Embryonic facial prominence (tissue), 1 donor: ENCODE measurements at regions not wholly inside any gene's neighbourhood (a gene's known extent, or its start where the extent isn't known, plus 50 kb on each side); places are given as distances from the start of the nearest gene placed in this dataset.
"Not testable (repeated sequence)": the region's sequence is repeated elsewhere in the genome, so short reads cannot be mapped to it uniquely, and the experiment has no call there.

Experiments used
- DNase-seq: peaks from one replicate; pipeline ENCODE4 v3.0.0-alpha.2; 2016; ENCODE audit errors: extremely low spot score

GRCh38 chr2:8550937-8551621 lies 130.8 kb upstream of the ID2 start:
- no peak for DNase-seq

- DNase-seq: no peak
Measured at GRCh38 chr2:8551622-8552074, 130.2 kb upstream of the ID2 start.

GRCh38 chr2:8552293-8552801 lies 129.5 kb upstream of the ID2 start:
- no peak for DNase-seq

GRCh38 chr2:8553643-8554042 lies 128.2 kb upstream of the ID2 start:
- DNase-seq: no peak

GRCh38 chr2:8554296-8554806 lies 127.5 kb upstream of the ID2 start:
- DNase-seq: no peak

GRCh38 chr2:8555543-8555942 lies 126.3 kb upstream of the ID2 start:
- no peak for DNase-seq

- DNase-seq: no peak
Measured at GRCh38 chr2:8558096-8558495, 123.8 kb upstream of the ID2 start.

- no peak for DNase-seq
Measured at GRCh38 chr2:8558956-8559355, 122.9 kb upstream of the ID2 start.

- no peak for DNase-seq
Measured at GRCh38 chr2:8559805-8560204, 122.1 kb upstream of the ID2 start.

- DNase-seq: not testable (repeated sequence)
Measured at GRCh38 chr2:8561692-8562091, 120.2 kb upstream of the ID2 start.

GRCh38 chr2:8563814-8564474 lies 117.9 kb upstream of the ID2 start:
- no peak for DNase-seq

- no peak for DNase-seq
Measured at GRCh38 chr2:8564475-8564874, 117.4 kb upstream of the ID2 start.

GRCh38 chr2:8565399-8566154 lies 116.3 kb upstream of the ID2 start:
- no peak for DNase-seq

GRCh38 chr2:8566155-8566670 lies 115.6 kb upstream of the ID2 start:
- DNase-seq: no peak

- DNase-seq: no peak
Measured at GRCh38 chr2:8566774-8567468, 114.9 kb upstream of the ID2 start.

GRCh38 chr2:8567469-8568260 lies 114.2 kb upstream of the ID2 start:
- DNase-seq: no peak

- no peak for DNase-seq
Measured at GRCh38 chr2:8568543-8569302, 113.1 kb upstream of the ID2 start.

- DNase-seq: no peak
Measured at GRCh38 chr2:8569332-8569930, 112.4 kb upstream of the ID2 start.

- DNase-seq: no peak
Measured at GRCh38 chr2:8570637-8571036, 111.2 kb upstream of the ID2 start.
